ENCODE measurements at regions not wholly inside any gene's neighbourhood (a gene's known extent, or its start where the extent isn't known, plus 50 kb on each side); places are given as distances from the start of the nearest gene placed in this dataset.

- TF ChIP-seq CTCF (IDR thresholded peaks at IDR 0.05) (no peak), POLR2A (IDR thresholded peaks at IDR 0.05) (no peak)
Observed at GRCh38 chr20:23136893-23137745, 51.0 kb upstream of the CD93 start.

Measured in heart left ventricle (tissue), 13 donors.